CD14-positive monocyte (primary cell): ENCODE measurements at regions not wholly inside any gene's neighbourhood (a gene's known extent, or its start where the extent isn't known, plus 50 kb on each side); places are given as distances from the start of the nearest gene placed in this dataset.

Experiments used
- DNase-seq, 3 donors: peaks; one replicate each; pipeline ENCODE4 v3.0.0-alpha.2; 2011 to 2022
- H2AFZ ChIP-seq: 2 replicates; pipeline ENCODE4 v1.6.0; 2012; ENCODE audit warnings: mild to moderate bottlenecking, low read depth, low read length, inconsistent platforms; ENCODE audit not compliant: insufficient read depth, poor library complexity, severe bottlenecking
- H3K27ac ChIP-seq, 2 donors: 1 replicate in 1 of 2; 2 replicates in 1 of 2; pipeline ENCODE4 v1.5.1; 2012 to 2013; ENCODE audit warnings: low read length in 2 of 2, control low read depth in 1 of 2, inconsistent platforms in 1 of 2, low read depth in 1 of 2, mild to moderate bottlenecking in 1 of 2
- H3K27me3 ChIP-seq, 2 donors: one replicate each; pipeline versions ENCODE4 v1.6.0 to v1.6.1; 2011 to 2013; ENCODE audit warnings: low read length in 2 of 2; ENCODE audit not compliant: control insufficient read depth in 2 of 2, insufficient read depth in 2 of 2
- H3K36me3 ChIP-seq, 2 donors: replicated peaks in 1 of 2; 1 replicate in 1 of 2; 2 replicates in 1 of 2; pipeline versions ENCODE4 v1.5.1 to v1.6.1; 2012 to 2013; ENCODE audit warnings: low read length in 2 of 2, control low read depth in 1 of 2, inconsistent platforms in 1 of 2, mild to moderate bottlenecking in 1 of 2; ENCODE audit not compliant: insufficient read depth in 2 of 2, control insufficient read depth in 1 of 2
- H3K4me1 ChIP-seq, 2 donors: 1 replicate in 1 of 2; 2 replicates in 1 of 2; pipeline versions ENCODE4 v1.5.1 to v1.6.1; 2012 to 2013; ENCODE audit warnings: low read length in 2 of 2, control low read depth in 1 of 2, inconsistent platforms in 1 of 2, mild to moderate bottlenecking in 1 of 2, moderate library complexity in 1 of 2; ENCODE audit not compliant: insufficient read depth in 2 of 2, control insufficient read depth in 1 of 2
- H3K4me2 ChIP-seq: replicated peaks from 2 replicates; pipeline ENCODE3; 2012; ENCODE audit warnings: low read length, moderate library complexity, mild to moderate bottlenecking; ENCODE audit not compliant: poor library complexity, severe bottlenecking; ENCODE audit errors: extremely low read depth
- H3K4me3 ChIP-seq, 3 experiments: fragments of 200-600 bp in 1 of 3; sonication (generic) in 1 of 3; replicated peaks in 1 of 3; 1 replicate in 2 of 3; 2 replicates in 1 of 3; pipeline ENCODE4 v1.5.1; 2011 to 2013; ENCODE audit warnings: low read length in 3 of 3, mild to moderate bottlenecking in 3 of 3, control low read depth in 2 of 3, low read depth in 2 of 3, inconsistent platforms in 1 of 3, moderate library complexity in 1 of 3
- H3K79me2 ChIP-seq: 2 replicates; pipeline ENCODE4 v1.6.0; 2012; ENCODE audit warnings: mild to moderate bottlenecking, control low read depth, inconsistent platforms, low read length, moderate library complexity; ENCODE audit not compliant: insufficient read depth
- H3K9ac ChIP-seq: 2 replicates; pipeline ENCODE4 v1.6.0; 2017; ENCODE audit warnings: low read length, mild to moderate bottlenecking; ENCODE audit not compliant: insufficient read depth, poor library complexity, severe bottlenecking
- H3K9me3 ChIP-seq, 2 donors: replicated peaks in 1 of 2; 1 replicate in 1 of 2; 2 replicates in 1 of 2; pipeline versions ENCODE4 v1.5.1 to v1.6.1; 2012 to 2013; ENCODE audit warnings: low read length in 2 of 2, control low read depth in 1 of 2; ENCODE audit not compliant: control insufficient read depth in 1 of 2, insufficient read depth in 1 of 2
- H4K20me1 ChIP-seq: 2 replicates; pipeline ENCODE4 v1.6.0; 2012; ENCODE audit warnings: mild to moderate bottlenecking, low read length, control low read depth, moderate library complexity; ENCODE audit not compliant: insufficient read depth
- H3K27ac Mint-ChIP-seq, 7 donors: one replicate each; pipeline ENCODE4 v1.8.0; 2020; ENCODE audit warnings: mild to moderate bottlenecking in 7 of 7, mixed read lengths in 7 of 7, moderate library complexity in 6 of 7, inconsistent platforms in 2 of 7
- H3K27me3 Mint-ChIP-seq, 3 donors: one replicate each; pipeline ENCODE4 v1.8.0; 2021 to 2022; ENCODE audit warnings: low read depth in 3 of 3, mild to moderate bottlenecking in 3 of 3, mixed read lengths in 3 of 3, moderate library complexity in 3 of 3, inconsistent platforms in 1 of 3
- H3K36me3 Mint-ChIP-seq, 2 donors: one replicate each; pipeline ENCODE4 v1.8.0; 2020; ENCODE audit warnings: mixed read lengths in 2 of 2, inconsistent platforms in 1 of 2, mild to moderate bottlenecking in 1 of 2
- H3K4me1 Mint-ChIP-seq: one replicate; pipeline ENCODE4 v1.8.0; 2020; ENCODE audit warnings: mild to moderate bottlenecking, mixed read lengths
- H3K4me3 Mint-ChIP-seq, 2 donors: one replicate each; pipeline ENCODE4 v1.8.0; 2020; ENCODE audit warnings: mild to moderate bottlenecking in 2 of 2, mixed read lengths in 2 of 2, moderate library complexity in 1 of 2
- H3K9me3 Mint-ChIP-seq, 7 donors: one replicate each; pipeline ENCODE4 v1.8.0; 2020 to 2022; ENCODE audit warnings: mixed read lengths in 7 of 7, mild to moderate bottlenecking in 6 of 7, moderate library complexity in 6 of 7, inconsistent platforms in 2 of 7
- CTCF ChIP-seq: fragments of 200-600 bp; IDR thresholded peaks from one replicate; pipeline ENCODE4 v1.8.0; 2022; ENCODE audit warnings: antibody characterized with exemption, mild to moderate bottlenecking
- whole genome bisulfite sequencing: methylation state at CpG from one replicate; pipeline ENCODE4 v1.1.5; 2013; ENCODE audit warnings: missing lambda C conversion rate; ENCODE audit not compliant: insufficient coverage; 5-methylcytosine and 5-hydroxymethylcytosine counted together
- intact Hi-C, 2 donors: fragments of 100-400 bp; cut with micrococcal nuclease; formaldehyde crosslinking; loops; one replicate each; pipeline versions ENCODE4 v1.15.0 to v1.15.1; 2023

GRCh38 chr10:78914502-78915189 lies 154.1 kb upstream of the ZMIZ1 start:
- no peak overlapping the region for H3K4me3 ChIP-seq
- no peak for TF ChIP-seq CTCF
- H3K9me3 Mint-ChIP-seq = no peaks in the 10 kb centered on the region
- no peaks in the 10 kb centered on the region for H3K27me3 ChIP-seq
- no peaks in the 10 kb centered on the region for H3K4me1 Mint-ChIP-seq
- H3K27ac Mint-ChIP-seq = no peak overlapping the region
- H4K20me1 ChIP-seq = no peaks in the 10 kb centered on the region
- H3K9me3 ChIP-seq = no peaks in the 10 kb centered on the region
- H3K9ac ChIP-seq = no peak overlapping the region
- intact Hi-C loops = no loop called here
- 95% methylated on average over 3 of the region's 9 CpGs for WGBS
- H3K27ac ChIP-seq = no peak overlapping the region
- no peak overlapping the region for H3K4me2 ChIP-seq
- no peaks in the 10 kb centered on the region for H3K4me1 ChIP-seq
- H2AFZ ChIP-seq = no peak overlapping the region
- H3K36me3 Mint-ChIP-seq = no peaks in the 10 kb centered on the region
- peaks cover 0 to 6% (median 4%) of the 10 kb centered on the region in 3 donors for H3K27me3 Mint-ChIP-seq
- DNase-seq = no peak
- H3K4me3 Mint-ChIP-seq = no peak overlapping the region
- no peaks in the 10 kb centered on the region for H3K36me3 ChIP-seq
- H3K79me2 ChIP-seq = no peaks in the 10 kb centered on the region

- H3K4me1 Mint-ChIP-seq = no peaks in the 10 kb centered on the region
- H3K4me1 ChIP-seq = no peaks in the 10 kb centered on the region
- no peak overlapping the region for H2AFZ ChIP-seq
- no peaks in the 10 kb centered on the region for H3K9me3 ChIP-seq
- peaks cover 0 to 6% (median 4%) of the 10 kb centered on the region in 3 donors for H3K27me3 Mint-ChIP-seq
- 100% methylated on average over 1 of the region's 4 CpGs for WGBS
- H3K9me3 Mint-ChIP-seq = no peaks in the 10 kb centered on the region
- no peak overlapping the region for H3K9ac ChIP-seq
- H3K4me2 ChIP-seq = no peak overlapping the region
- H3K27ac ChIP-seq = no peak overlapping the region
- no peaks in the 10 kb centered on the region for H3K36me3 Mint-ChIP-seq
- no peaks in the 10 kb centered on the region for H4K20me1 ChIP-seq
- no peak for DNase-seq
- H3K4me3 ChIP-seq = no peak overlapping the region
- no peaks in the 10 kb centered on the region for H3K36me3 ChIP-seq
- no peaks in the 10 kb centered on the region for H3K27me3 ChIP-seq
- intact Hi-C loops = no loop called here
- no peak overlapping the region for H3K4me3 Mint-ChIP-seq
- no peak overlapping the region for H3K27ac Mint-ChIP-seq
- TF ChIP-seq CTCF = no peak
- H3K79me2 ChIP-seq = no peaks in the 10 kb centered on the region
Observed at GRCh38 chr10:78915190-78915518, 153.6 kb upstream of the ZMIZ1 start.
